ENCODE measurements at regions not wholly inside any gene's neighbourhood (a gene's known extent, or its start where the extent isn't known, plus 50 kb on each side); places are given as distances from the start of the nearest gene placed in this dataset.

GRCh38 chr13:78299832-78300623 is 303.3 kb downstream of the POU4F1 start:
- Histone ChIP-seq H3K36me3 (ENCODE audit: insufficient read depth, low read length) (no peaks in the 10 kb centered on the region), H2AFZ (ENCODE audit: low read length) (no peak overlapping the region)

GRCh38 chr13:78298657-78299056 is 304.7 kb downstream of the POU4F1 start:
- Histone ChIP-seq H3K9me3 (ENCODE audit: low read length) (no peaks in the 10 kb centered on the region), H3K79me2 (ENCODE audit: insufficient read depth, low read length) (no peaks in the 10 kb centered on the region), H3K4me1 (ENCODE audit: insufficient read depth, low read length, severe bottlenecking) (no peaks in the 10 kb centered on the region), H3K4me2 (ENCODE audit: low read length) (no peak overlapping the region), H2AFZ (ENCODE audit: low read length) (no peak overlapping the region), H3K4me3 (ENCODE audit: low read depth, low read length, poor library complexity, severe bottlenecking) (no peak overlapping the region), H3K36me3 (ENCODE audit: insufficient read depth, low read length) (no peaks in the 10 kb centered on the region), H3K9me2 (ENCODE audit: low read depth, low read length) (no peaks in the 10 kb centered on the region), H3K9ac (ENCODE audit: low read length) (no peak overlapping the region), H3F3A (ENCODE audit: insufficient read depth, low read length) (no peaks in the 10 kb centered on the region), H4K20me1 (ENCODE audit: insufficient read depth, low read length) (no peaks in the 10 kb centered on the region), H3K27me3 (ENCODE audit: insufficient read depth, low read length) (no peaks in the 10 kb centered on the region), H3K27ac (ENCODE audit: low read depth, low read length, poor library complexity, severe bottlenecking) (no peak overlapping the region)
- TF ChIP-seq EZH2 (IDR thresholded peaks at IDR 0.05; ENCODE audit: borderline replicate concordance, low read length) (no peak), CTCF (IDR thresholded peaks at IDR 0.05; ENCODE audit: low read length) (no peak)

More at GRCh38 chr13:78299832-78300623, 303.3 kb downstream of the POU4F1 start:
- TF ChIP-seq CTCF (IDR thresholded peaks at IDR 0.05; ENCODE audit: low read length) (no peak), EZH2 (IDR thresholded peaks at IDR 0.05; ENCODE audit: borderline replicate concordance, low read length) (no peak)
- Histone ChIP-seq H3K9me3 (ENCODE audit: low read length) (no peaks in the 10 kb centered on the region), H3K4me2 (ENCODE audit: low read length) (no peak overlapping the region), H3K4me1 (ENCODE audit: insufficient read depth, low read length, severe bottlenecking) (no peaks in the 10 kb centered on the region), H3K27ac (ENCODE audit: low read depth, low read length, poor library complexity, severe bottlenecking) (no peak overlapping the region), H3K27me3 (ENCODE audit: insufficient read depth, low read length) (no peaks in the 10 kb centered on the region), H3K79me2 (ENCODE audit: insufficient read depth, low read length) (no peaks in the 10 kb centered on the region), H3F3A (ENCODE audit: insufficient read depth, low read length) (no peaks in the 10 kb centered on the region), H4K20me1 (ENCODE audit: insufficient read depth, low read length) (no peaks in the 10 kb centered on the region), H3K4me3 (ENCODE audit: low read depth, low read length, poor library complexity, severe bottlenecking) (no peak overlapping the region), H3K9ac (ENCODE audit: low read length) (no peak overlapping the region), H3K9me2 (ENCODE audit: low read depth, low read length) (no peaks in the 10 kb centered on the region)

- Histone ChIP-seq H3K9me3 (ENCODE audit: low read length) (peaks cover 7% of the 10 kb centered on the region; the same call in 1 of the 2 replicates), H3F3A (ENCODE audit: insufficient read depth, low read length) (no peaks in the 10 kb centered on the region), H3K9me2 (ENCODE audit: low read depth, low read length) (no peaks in the 10 kb centered on the region), H3K9ac (ENCODE audit: low read length) (no peak overlapping the region), H3K4me3 (ENCODE audit: low read depth, low read length, poor library complexity, severe bottlenecking) (no peak overlapping the region), H3K27ac (ENCODE audit: low read depth, low read length, poor library complexity, severe bottlenecking) (no peak overlapping the region), H3K4me1 (ENCODE audit: insufficient read depth, low read length, severe bottlenecking) (no peaks in the 10 kb centered on the region), H3K36me3 (ENCODE audit: insufficient read depth, low read length) (no peaks in the 10 kb centered on the region), H2AFZ (ENCODE audit: low read length) (no peak overlapping the region), H3K79me2 (ENCODE audit: insufficient read depth, low read length) (no peaks in the 10 kb centered on the region), H3K27me3 (ENCODE audit: insufficient read depth, low read length) (no peaks in the 10 kb centered on the region), H4K20me1 (ENCODE audit: insufficient read depth, low read length) (no peaks in the 10 kb centered on the region), H3K4me2 (ENCODE audit: low read length) (no peak overlapping the region)
- TF ChIP-seq EZH2 (IDR thresholded peaks at IDR 0.05; ENCODE audit: borderline replicate concordance, low read length) (no peak), CTCF (IDR thresholded peaks at IDR 0.05; ENCODE audit: low read length) (no peak)
Measured at GRCh38 chr13:78286748-78287147, 316.6 kb downstream of the POU4F1 start.

Data from OCI-LY1 (cell line).